Thyroid gland (tissue), 4 donors: ENCODE measurements at regions not wholly inside any gene's neighbourhood (a gene's known extent, or its start where the extent isn't known, plus 50 kb on each side); places are given as distances from the start of the nearest gene placed in this dataset.

Experiments
- CTCF ChIP-seq, 6 experiments: fragments of 200-600 bp in 3 of 6; fragments of 450-650 bp in 3 of 6; sonication (generic) in 3 of 6; IDR thresholded peaks; one replicate each; pipeline ENCODE4 v1.5.1; 2016 to 2019; ENCODE audit warnings: antibody characterized with exemption in 6 of 6, mild to moderate bottlenecking in 2 of 6, inconsistent platforms in 1 of 6, moderate library complexity in 1 of 6
- POLR2A ChIP-seq, 2 donors: fragments of 450-650 bp; IDR thresholded peaks; one replicate each; pipeline ENCODE4 v1.6.1; 2017; ENCODE audit warnings: antibody characterized with exemption in 2 of 2, mild to moderate bottlenecking in 2 of 2, moderate library complexity in 1 of 2

GRCh38 chr11:20261526-20261925 lies 101.3 kb upstream of the DBX1 start:
- no peak for TF ChIP-seq CTCF (IDR thresholded peaks at IDR 0.05)
- TF ChIP-seq POLR2A (IDR thresholded peaks at IDR 0.05), result no peak
